ENCODE measurements at regions not wholly inside any gene's neighbourhood (a gene's known extent, or its start where the extent isn't known, plus 50 kb on each side); places are given as distances from the start of the nearest gene placed in this dataset.

- ChIA-PET CTCF (ENCODE audit: partially characterized antibody) (interaction anchor here (1.3 kb wide), 1 partner anchor 19 kb away, joined by 3 read pairs; no protein-coding TSS in a partner anchor), POLR2A (ENCODE audit: partially characterized antibody) (no interaction called here)
- no peaks in the 10 kb centered on the region for H3K27me3 ChIP-seq (replicated peaks in 1 of 4; ENCODE audit: control insufficient read depth in 3 of 4, extremely low read depth in 1 of 4, insufficient read depth in 3 of 4, low read length in 3 of 4)
- no peak overlapping the region for H2BK5ac ChIP-seq (ENCODE audit: low read depth, low read length)
- H2AK5ac ChIP-seq (ENCODE audit: low read depth, low read length) = no peak overlapping the region
- FAIRE-seq (no peak), DNase-seq (ENCODE audit: low read depth in 1 of 2, low spot score in 2 of 2) (no peak)
- H2BK120ac ChIP-seq (replicated peaks; ENCODE audit: low read depth, low read length) = no peak overlapping the region
- H3K4ac ChIP-seq (replicated peaks; ENCODE audit: insufficient read length, low read depth, low read length) = no peak overlapping the region
- H3K23ac ChIP-seq (ENCODE audit: insufficient read length) = no peak overlapping the region
- H4K8ac ChIP-seq (ENCODE audit: extremely low read depth, insufficient read depth, low read length) = no peak overlapping the region
- H3K79me2 ChIP-seq (ENCODE audit: control insufficient read depth in 1 of 2, insufficient read depth in 2 of 2, low read length in 2 of 2) = no peaks in the 10 kb centered on the region
- H4K91ac ChIP-seq (replicated peaks; ENCODE audit: insufficient read length, low read length) = no peak overlapping the region
- H4K5ac ChIP-seq (ENCODE audit: insufficient read length, low read depth, low read length) = no peak overlapping the region
- H3K4me3 ChIP-seq (ENCODE audit: extremely low read depth in 1 of 4, insufficient read depth in 2 of 4, low read depth in 3 of 4, low read length in 4 of 4) = no peak overlapping the region
- no peak overlapping the region for H3K27ac ChIP-seq (ENCODE audit: low read depth, low read length)
- no peak overlapping the region for H2BK20ac ChIP-seq (ENCODE audit: low read length)
- H3K18ac ChIP-seq (ENCODE audit: extremely low read depth, low read length) = no peak overlapping the region
- H2BK12ac ChIP-seq (ENCODE audit: low read depth, low read length) = no peak overlapping the region
- no peaks in the 10 kb centered on the region for H3K23me2 ChIP-seq (ENCODE audit: low read depth, low read length)
- no peaks in the 10 kb centered on the region for H3K9me3 ChIP-seq (ENCODE audit: insufficient read depth in 2 of 2, low read depth in 1 of 2, low read length in 1 of 2)
- no peak overlapping the region for H3K14ac ChIP-seq (ENCODE audit: insufficient read length)
- H3K4me1 ChIP-seq (replicated peaks in 1 of 4; ENCODE audit: control insufficient read depth in 3 of 4, insufficient read depth in 4 of 4, low read length in 3 of 4) = no peaks in the 10 kb centered on the region
- no peaks in the 10 kb centered on the region for H4K20me1 ChIP-seq (replicated peaks in 1 of 2; ENCODE audit: control insufficient read depth in 1 of 2, insufficient read depth in 2 of 2, low read length in 2 of 2)
- H3K56ac ChIP-seq (replicated peaks; ENCODE audit: insufficient read length, low read depth, low read length) = no peak overlapping the region
- H3K9ac ChIP-seq (replicated peaks in 1 of 4; ENCODE audit: extremely low read depth in 1 of 4, low read depth in 3 of 4, low read length in 3 of 4) = no peak overlapping the region
- H2BK15ac ChIP-seq (ENCODE audit: low read length) = no peak overlapping the region
- no peak overlapping the region for H2AFZ ChIP-seq (ENCODE audit: low read length)
- H3K79me1 ChIP-seq (ENCODE audit: low read depth, low read length) = no peaks in the 10 kb centered on the region
- no peak overlapping the region for H3K4me2 ChIP-seq (ENCODE audit: insufficient read depth in 1 of 2, low read depth in 2 of 2, low read length in 2 of 2)
- no peaks in the 10 kb centered on the region for H3K36me3 ChIP-seq (ENCODE audit: control insufficient read depth in 2 of 4, insufficient read depth in 4 of 4, low read length in 3 of 4)
- TF ChIP-seq ZNF274 (IDR thresholded peaks at IDR 0.05; ENCODE audit: borderline replicate concordance, extremely low read depth, low read length) = no peak
- no peak for TF ChIP-seq RXRA (IDR thresholded peaks at IDR 0.05; ENCODE audit: insufficient read depth, low read depth, low read length)
- no peak for TF ChIP-seq SP1 (IDR thresholded peaks at IDR 0.05; ENCODE audit: low read depth, low read length)
- no peak for TF ChIP-seq MAFK (IDR thresholded peaks at IDR 0.05; ENCODE audit: low read depth, low read length)
- TF ChIP-seq GABPA (IDR thresholded peaks at IDR 0.05; ENCODE audit: borderline replicate concordance, insufficient read depth, low read length) = no peak
- no peak for TF ChIP-seq BACH1 (IDR thresholded peaks at IDR 0.05; ENCODE audit: low read length)
- no peak for TF ChIP-seq E2F6 (IDR thresholded peaks at IDR 0.05)
- no peak for TF ChIP-seq POLR2AphosphoS5 (IDR thresholded peaks at IDR 0.05; ENCODE audit: low read depth, low read length)
- TF ChIP-seq EP300 (IDR thresholded peaks at IDR 0.05; ENCODE audit: borderline replicate concordance in 1 of 2, low read depth in 2 of 2, low read length in 2 of 2) = no peak
- TF ChIP-seq RBBP5 (IDR thresholded peaks at IDR 0.05; ENCODE audit: borderline replicate concordance, low read depth, low read length) = no peak
- no peak for TF ChIP-seq RFX5 (IDR thresholded peaks at IDR 0.05; ENCODE audit: borderline replicate concordance, low read depth, low read length)
- no peak for TF ChIP-seq USF2 (IDR thresholded peaks at IDR 0.05; ENCODE audit: low read length)
- TF ChIP-seq HDAC2 (IDR thresholded peaks at IDR 0.05; ENCODE audit: borderline replicate concordance in 1 of 2, low read depth in 2 of 2, low read length in 2 of 2) = no peak
- no peak for TF ChIP-seq PHF8 (conservative IDR thresholded peaks at IDR 0.05; ENCODE audit: low read depth, low read length)
Measured at GRCh38 chr3:146308222-146308621, 57.3 kb upstream of the PLSCR4 start.
